ENCODE measurements at regions not wholly inside any gene's neighbourhood (a gene's known extent, or its start where the extent isn't known, plus 50 kb on each side); places are given as distances from the start of the nearest gene placed in this dataset.

GRCh38 chr3:103218146-103218545 lies 783.3 kb downstream of the ZPLD1 start:
- Mint-ChIP-seq H3K4me1 (peaks cover 3% of the 10 kb centered on the region), H3K9me3 (no peaks in the 10 kb centered on the region), H3K27me3 (ENCODE audit: insufficient read depth, low read depth) (no peaks in the 10 kb centered on the region), H3K4me3 (no peak overlapping the region), H3K27ac (no peak overlapping the region), H3K36me3 (no peaks in the 10 kb centered on the region)
- Histone ChIP-seq H3K9me3 (ENCODE audit: low read depth) (no peaks in the 10 kb centered on the region), H3K9ac (no peak overlapping the region), H3K36me3 (no peaks in the 10 kb centered on the region), H3K4me3 (no peak overlapping the region), H2AFZ (replicated peaks) (peak overlapping the region; percentile 89), H3K27ac (no peak overlapping the region), H4K20me1 (ENCODE audit: low read depth) (no peaks in the 10 kb centered on the region), H3K27me3 (no peaks in the 10 kb centered on the region), H3K4me2 (no peak overlapping the region), H3K79me2 (ENCODE audit: low read depth) (no peaks in the 10 kb centered on the region), H3F3A (ENCODE audit: low read depth) (no peaks in the 10 kb centered on the region), H3K4me1 (no peaks in the 10 kb centered on the region)
- TF ChIP-seq EZH2phosphoT487 (IDR thresholded peaks at IDR 0.05) (no peak), EZH2 (IDR thresholded peaks at IDR 0.05) (no peak), CTCF (IDR thresholded peaks at IDR 0.05) (no peak)
- no peak for DNase-seq (ENCODE audit: low spot score)

- Mint-ChIP-seq H3K4me1 (peaks cover 3% of the 10 kb centered on the region), H3K27ac (no peak overlapping the region), H3K4me3 (no peak overlapping the region), H3K9me3 (no peaks in the 10 kb centered on the region), H3K27me3 (ENCODE audit: insufficient read depth, low read depth) (no peaks in the 10 kb centered on the region), H3K36me3 (no peaks in the 10 kb centered on the region)
- no peak for DNase-seq (ENCODE audit: low spot score)
- Histone ChIP-seq H3K79me2 (ENCODE audit: low read depth) (no peaks in the 10 kb centered on the region), H3K9ac (no peak overlapping the region), H3K4me1 (no peaks in the 10 kb centered on the region), H3K4me2 (no peak overlapping the region), H3F3A (ENCODE audit: low read depth) (no peaks in the 10 kb centered on the region), H3K27me3 (no peaks in the 10 kb centered on the region), H4K20me1 (ENCODE audit: low read depth) (no peaks in the 10 kb centered on the region), H3K27ac (no peak overlapping the region), H3K4me3 (no peak overlapping the region), H3K36me3 (no peaks in the 10 kb centered on the region), H2AFZ (replicated peaks) (no peak overlapping the region), H3K9me3 (ENCODE audit: low read depth) (no peaks in the 10 kb centered on the region)
- no peak for TF ChIP-seq EZH2phosphoT487 (IDR thresholded peaks at IDR 0.05)
- TF ChIP-seq CTCF (IDR thresholded peaks at IDR 0.05), result no peak
- no peak for TF ChIP-seq EZH2 (IDR thresholded peaks at IDR 0.05)
Observed at GRCh38 chr3:103218793-103219192, 784.0 kb downstream of the ZPLD1 start.

GRCh38 chr3:103227651-103228050 lies 792.8 kb downstream of the ZPLD1 start:
- H3F3A ChIP-seq (ENCODE audit: low read depth), result no peaks in the 10 kb centered on the region

More at GRCh38 chr3:103227651-103228050, 792.8 kb downstream of the ZPLD1 start:
- Histone ChIP-seq H3K27me3 (no peaks in the 10 kb centered on the region), H3K4me3 (no peak overlapping the region), H3K9me3 (ENCODE audit: low read depth) (no peaks in the 10 kb centered on the region), H3K27ac (no peak overlapping the region), H2AFZ (replicated peaks) (no peak overlapping the region), H3K79me2 (ENCODE audit: low read depth) (no peaks in the 10 kb centered on the region), H3K4me2 (no peak overlapping the region), H3K4me1 (no peaks in the 10 kb centered on the region), H3K9ac (no peak overlapping the region), H3K36me3 (no peaks in the 10 kb centered on the region), H4K20me1 (ENCODE audit: low read depth) (no peaks in the 10 kb centered on the region)
- no peak overlapping the region for H3K4me3 Mint-ChIP-seq
- TF ChIP-seq EZH2 (IDR thresholded peaks at IDR 0.05) (no peak), EZH2phosphoT487 (IDR thresholded peaks at IDR 0.05) (no peak), CTCF (IDR thresholded peaks at IDR 0.05) (no peak)
- peaks cover 2% of the 10 kb centered on the region for H3K27me3 Mint-ChIP-seq (ENCODE audit: insufficient read depth, low read depth)
- no peaks in the 10 kb centered on the region for H3K4me1 Mint-ChIP-seq
- no peak overlapping the region for H3K27ac Mint-ChIP-seq
- no peaks in the 10 kb centered on the region for H3K36me3 Mint-ChIP-seq
- no peaks in the 10 kb centered on the region for H3K9me3 Mint-ChIP-seq
- DNase-seq (ENCODE audit: low spot score), result no peak

Measured in neural progenitor cell (in vitro differentiated cells).